ENCODE measurements at regions not wholly inside any gene's neighbourhood (a gene's known extent, or its start where the extent isn't known, plus 50 kb on each side); places are given as distances from the start of the nearest gene placed in this dataset.

GRCh38 chr10:52499281-52499680 is 185.2 kb downstream of the DKK1 start:
- no peaks in the 10 kb centered on the region for H4K20me1 ChIP-seq (ENCODE audit: insufficient read depth)
- ChIA-PET CTCF (no interaction called here), RAD21 (ENCODE audit: low non-redundant PET in 1 of 2, low total read pairs in 2 of 2, uncharacterized antibody in 2 of 2, unreplicated experiment in 2 of 2) (no interaction called here), POLR2A (no interaction called here)
- H3K27ac ChIP-seq (ENCODE audit: low read depth, low read length): no peak overlapping the region
- no peaks in the 10 kb centered on the region for H3K4me1 ChIP-seq (ENCODE audit: control insufficient read depth in 1 of 2, insufficient read depth in 2 of 2, low read length in 2 of 2)
- intact Hi-C loops (cut with micrococcal nuclease): no loop called here
- no peaks in the 10 kb centered on the region for H3K79me2 ChIP-seq (ENCODE audit: insufficient read depth, low read length)
- ATAC-seq (no peak), DNase-seq (ENCODE audit: low read depth, low spot score) (no peak)
- H3K4me2 ChIP-seq (ENCODE audit: low read length): no peak overlapping the region
- H3K9me3 ChIP-seq (ENCODE audit: control insufficient read depth in 1 of 2, insufficient read depth in 1 of 2, low read depth in 1 of 2, low read length in 2 of 2): 0 out of 4 replicates have a peak, but pooled peaks cover 0 to 5% of the 10 kb centered on the region in 2 experiments
- H3K9me2 ChIP-seq (ENCODE audit: insufficient read depth): no peaks in the 10 kb centered on the region
- BruUV-seq (replicated peaks): no TSS peak
- no peaks in the 10 kb centered on the region for H3K27me3 ChIP-seq (ENCODE audit: insufficient read depth, low read length)
- H3K4me3 ChIP-seq (replicated peaks in 1 of 2; ENCODE audit: low read depth in 1 of 2, low read length in 2 of 2): no peak overlapping the region
- H2AFZ ChIP-seq (ENCODE audit: low read depth, low read length, poor library complexity, severe bottlenecking): no peak overlapping the region
- no peak overlapping the region for H3K9ac ChIP-seq (ENCODE audit: low read length)
- no peak for TF ChIP-seq EGR1 (IDR thresholded peaks at IDR 0.05; ENCODE audit: low read depth)
- TF ChIP-seq JUND (IDR thresholded peaks at IDR 0.05): no peak
- TF ChIP-seq RAD21 (IDR thresholded peaks at IDR 0.05; ENCODE audit: low read depth): no peak
- no peak for TF ChIP-seq POLR2A (IDR thresholded peaks at IDR 0.05; ENCODE audit: borderline replicate concordance, extremely low read depth, insufficient read depth, insufficient read length)
- no peak for TF ChIP-seq ATF3 (IDR thresholded peaks at IDR 0.05)
- no peak; the same call in 1 of the 2 replicates for TF ChIP-seq ZFX (IDR thresholded peaks at IDR 0.05)
- TF ChIP-seq SIN3A (IDR thresholded peaks at IDR 0.05; ENCODE audit: low read depth): no peak
- no peak for TF ChIP-seq SP1 (IDR thresholded peaks at IDR 0.05; ENCODE audit: low read depth)
- TF ChIP-seq CTCF (IDR thresholded peaks at IDR 0.05 in 2 of 3, conservative IDR thresholded peaks at IDR 0.05 in 1 of 3; ENCODE audit: borderline replicate concordance in 1 of 3, insufficient read depth in 1 of 3, low read depth in 2 of 3, low read length in 2 of 3): no peak
- no peaks in the 10 kb centered on the region for H3K36me3 ChIP-seq (ENCODE audit: control insufficient read depth in 1 of 2, insufficient read depth in 2 of 2, low read length in 2 of 2)

- ChIA-PET CTCF (no interaction called here), RAD21 (ENCODE audit: low non-redundant PET in 1 of 2, low total read pairs in 2 of 2, uncharacterized antibody in 2 of 2, unreplicated experiment in 2 of 2) (no interaction called here), POLR2A (no interaction called here)
- BruUV-seq (replicated peaks): no TSS peak
- no peak overlapping the region for H3K4me2 ChIP-seq (ENCODE audit: low read length)
- H4K20me1 ChIP-seq (ENCODE audit: insufficient read depth): no peaks in the 10 kb centered on the region
- H3K4me3 ChIP-seq (replicated peaks in 1 of 2; ENCODE audit: low read depth in 1 of 2, low read length in 2 of 2): no peak overlapping the region
- no peak for TF ChIP-seq ZBTB33 (IDR thresholded peaks at IDR 0.05; ENCODE audit: extremely low read depth, insufficient replicate concordance, low read length)
- no peak for TF ChIP-seq MAX (IDR thresholded peaks at IDR 0.05)
- TF ChIP-seq CTCF (IDR thresholded peaks at IDR 0.05 in 2 of 3, conservative IDR thresholded peaks at IDR 0.05 in 1 of 3; ENCODE audit: borderline replicate concordance in 1 of 3, insufficient read depth in 1 of 3, low read depth in 2 of 3, low read length in 2 of 3): no peak
- TF ChIP-seq ZNF274 (IDR thresholded peaks at IDR 0.05; ENCODE audit: low read depth, low read length): no peak
- no peak for TF ChIP-seq EZH2phosphoT487 (IDR thresholded peaks at IDR 0.05; ENCODE audit: borderline replicate concordance)
- DNase-seq (ENCODE audit: low read depth, low spot score) (no peak), ATAC-seq (no peak)
- no peaks in the 10 kb centered on the region for H3K4me1 ChIP-seq (ENCODE audit: control insufficient read depth in 1 of 2, insufficient read depth in 2 of 2, low read length in 2 of 2)
- H3K9ac ChIP-seq (ENCODE audit: low read length): no peak overlapping the region
- no peaks in the 10 kb centered on the region for H3K79me2 ChIP-seq (ENCODE audit: insufficient read depth, low read length)
- intact Hi-C loops (cut with micrococcal nuclease): no loop called here
- no peaks in the 10 kb centered on the region for H3K36me3 ChIP-seq (ENCODE audit: control insufficient read depth in 1 of 2, insufficient read depth in 2 of 2, low read length in 2 of 2)
- 0 out of 4 replicates have a peak, but pooled peaks cover 0 to 5% of the 10 kb centered on the region in 2 experiments for H3K9me3 ChIP-seq (ENCODE audit: control insufficient read depth in 1 of 2, insufficient read depth in 1 of 2, low read depth in 1 of 2, low read length in 2 of 2)
- H3K27ac ChIP-seq (ENCODE audit: low read depth, low read length): no peak overlapping the region
- no peaks in the 10 kb centered on the region for H3K27me3 ChIP-seq (ENCODE audit: insufficient read depth, low read length)
- H3K9me2 ChIP-seq (ENCODE audit: insufficient read depth): no peaks in the 10 kb centered on the region
- no peak overlapping the region for H2AFZ ChIP-seq (ENCODE audit: low read depth, low read length, poor library complexity, severe bottlenecking)
These were observed 186.4 kb downstream of the DKK1 start for GRCh38 chr10:52500476-52500875.

Measured in HCT116 (cell line).